HCT116 (cell line): ENCODE measurements at regions not wholly inside any gene's neighbourhood (a gene's known extent, or its start where the extent isn't known, plus 50 kb on each side); places are given as distances from the start of the nearest gene placed in this dataset.
"Not testable (repeated sequence)": the region's sequence is repeated elsewhere in the genome, so short reads cannot be mapped to it uniquely, and the experiment has no call there.

Experiments
- ATAC-seq: fragments of 200-7000 bp; cut with Tn5 transposase; 2 replicates; pipeline ENCODE4 v1.9.1; 2020; ENCODE audit warnings: mild to moderate bottlenecking, moderate library complexity
- BruUV-seq: library from RNA; stranded (reverse); fragments of 400-500 nt; replicated peaks from 2 replicates; lab custom pipeline; 2021; lab: Mats Ljungman, UMichigan
- CTCF ChIA-PET: fragments of 300-600 bp; sonication (Branson Sonifier 250); formaldehyde crosslinking; loops from one replicate; lab custom pipeline; 2021; ENCODE audit warnings: antibody characterized with exemption; lab: Charles Lee
- POLR2A ChIA-PET: fragments of 300-600, 350-600 bp; sonication (Branson Sonifier 250); formaldehyde crosslinking; loops from one replicate; lab custom pipeline; 2021; ENCODE audit warnings: antibody characterized with exemption; lab: Charles Lee
- RAD21 ChIA-PET, 2 experiments: fragments of 300-600 bp; sonication (Branson Sonifier 250); formaldehyde crosslinking; loops; one replicate each; lab custom pipeline; 2023; ENCODE audit warnings: low total read pairs in 2 of 2; ENCODE audit not compliant: uncharacterized antibody in 2 of 2, unreplicated experiment in 2 of 2, low non-redundant PET in 1 of 2; lab: Charles Lee
- DNase-seq: peaks from one replicate; pipeline ENCODE4 v3.0.0-alpha.2; 2010; ENCODE audit warnings: low read depth, low spot score
- H2AFZ ChIP-seq: fragments of 200-600 bp; shearing (Covaris generic), sonication (generic); 2 replicates; pipeline ENCODE4 v1.6.1; 2017; ENCODE audit warnings: low read depth, mixed run types, mixed read lengths, antibody characterized with exemption, low read length; ENCODE audit not compliant: poor library complexity, severe bottlenecking
- H3K27ac ChIP-seq: 2 replicates; pipeline ENCODE4 v1.5.1; 2012; ENCODE audit warnings: low read depth, low read length
- H3K27me3 ChIP-seq: fragments of 200-600 bp; sonication (generic); 2 replicates; pipeline ENCODE4 v1.6.1; 2016; ENCODE audit warnings: mixed run types, low read length, mixed read lengths; ENCODE audit not compliant: insufficient read depth
- H3K36me3 ChIP-seq, 2 experiments: fragments of 200-500 bp in 1 of 2; fragments of 200-600 bp in 1 of 2; sonication (Bioruptor generic) in 1 of 2; sonication (generic) in 1 of 2; 2 replicates each; pipeline versions ENCODE4 v1.5.1 to v1.6.1; 2014 to 2016; ENCODE audit warnings: low read length in 2 of 2, inconsistent platforms in 1 of 2, mixed read lengths in 1 of 2, mixed run types in 1 of 2; ENCODE audit not compliant: insufficient read depth in 2 of 2, control insufficient read depth in 1 of 2
- H3K4me1 ChIP-seq, 2 experiments: fragments of 200-600 bp in 1 of 2; sonication (generic) in 1 of 2; 2 replicates each; pipeline versions ENCODE4 v1.5.1 to v1.6.1; 2012 to 2017; ENCODE audit warnings: low read length in 2 of 2, inconsistent platforms in 1 of 2, mild to moderate bottlenecking in 1 of 2, mixed read lengths in 1 of 2, mixed run types in 1 of 2, moderate library complexity in 1 of 2; ENCODE audit not compliant: insufficient read depth in 2 of 2, control insufficient read depth in 1 of 2
- H3K4me2 ChIP-seq: fragments of 200-600 bp; sonication (generic); 2 replicates; pipeline ENCODE4 v1.6.1; 2017; ENCODE audit warnings: mixed run types, low read length, mixed read lengths
- H3K4me3 ChIP-seq, 2 experiments: fragments of 200-600 bp in 1 of 2; sonication (generic) in 1 of 2; replicated peaks in 1 of 2; 2 replicates each; pipeline ENCODE4 v1.5.1; 2011 to 2016; ENCODE audit warnings: low read length in 2 of 2, control low read depth in 1 of 2, low read depth in 1 of 2, mild to moderate bottlenecking in 1 of 2, mixed read lengths in 1 of 2, mixed run types in 1 of 2
- H3K79me2 ChIP-seq: fragments of 200-600 bp; sonication (generic); 2 replicates; pipeline ENCODE4 v1.6.1; 2017; ENCODE audit warnings: mild to moderate bottlenecking, mixed run types, low read length, moderate library complexity, mixed read lengths; ENCODE audit not compliant: insufficient read depth
- H3K9ac ChIP-seq: fragments of 200-600 bp; sonication (generic); 2 replicates; pipeline ENCODE4 v1.6.1; 2016; ENCODE audit warnings: low read length, mixed read lengths
- H3K9me2 ChIP-seq: fragments of 200-600 bp; sonication (generic), shearing (Covaris generic); 2 replicates; pipeline ENCODE4 v1.6.1; 2017; ENCODE audit warnings: mixed run types, mild to moderate bottlenecking, moderate library complexity; ENCODE audit not compliant: insufficient read depth
- H3K9me3 ChIP-seq, 2 experiments: fragments of 200-500 bp in 1 of 2; fragments of 200-600 bp in 1 of 2; sonication (Bioruptor generic) in 1 of 2; sonication (generic) in 1 of 2; 2 replicates each; pipeline ENCODE4 v1.6.1; 2014 to 2017; ENCODE audit warnings: low read length in 2 of 2, mixed read lengths in 2 of 2, inconsistent platforms in 1 of 2, low read depth in 1 of 2, mild to moderate bottlenecking in 1 of 2, mixed run types in 1 of 2, moderate library complexity in 1 of 2; ENCODE audit not compliant: control insufficient read depth in 1 of 2, insufficient read depth in 1 of 2
- H4K20me1 ChIP-seq: fragments of 200-600 bp; sonication (generic), shearing (Covaris generic); 2 replicates; pipeline ENCODE4 v1.6.1; 2017; ENCODE audit warnings: mixed run types, mild to moderate bottlenecking, moderate library complexity; ENCODE audit not compliant: insufficient read depth
- intact Hi-C: fragments of 100-400 bp; cut with micrococcal nuclease; formaldehyde crosslinking; loops from 2 replicates; pipeline ENCODE4 v1.10.0; 2022

GRCh38 chr18:15060279-15060880 is 312.4 kb downstream of the ANKRD30B start:
- intact Hi-C loops, H3K27ac ChIP-seq, H3K4me1 ChIP-seq, RAD21 ChIA-PET, ATAC-seq, DNase-seq, H2AFZ ChIP-seq, H4K20me1 ChIP-seq, H3K9me3 ChIP-seq, CTCF ChIA-PET, BruUV-seq, H3K9me2 ChIP-seq, H3K4me2 ChIP-seq, H3K36me3 ChIP-seq, H3K4me3 ChIP-seq, H3K9ac ChIP-seq, H3K79me2 ChIP-seq, POLR2A ChIA-PET, H3K27me3 ChIP-seq: not testable (repeated sequence)

GRCh38 chr18:15061289-15061896 is 313.4 kb downstream of the ANKRD30B start:
- CTCF ChIA-PET, H3K9me2 ChIP-seq, H3K79me2 ChIP-seq, ATAC-seq, H3K4me3 ChIP-seq, BruUV-seq, H3K27me3 ChIP-seq, H3K9ac ChIP-seq, H4K20me1 ChIP-seq, DNase-seq, H2AFZ ChIP-seq, H3K9me3 ChIP-seq, H3K4me1 ChIP-seq, intact Hi-C loops, H3K4me2 ChIP-seq, RAD21 ChIA-PET, H3K27ac ChIP-seq, H3K36me3 ChIP-seq, POLR2A ChIA-PET: not testable (repeated sequence)

- intact Hi-C loops, H4K20me1 ChIP-seq, H3K4me3 ChIP-seq, H2AFZ ChIP-seq, H3K9me3 ChIP-seq, H3K36me3 ChIP-seq, ATAC-seq, RAD21 ChIA-PET, POLR2A ChIA-PET, CTCF ChIA-PET, DNase-seq, H3K27me3 ChIP-seq, H3K9ac ChIP-seq, H3K9me2 ChIP-seq, BruUV-seq, H3K4me1 ChIP-seq, H3K79me2 ChIP-seq, H3K4me2 ChIP-seq, H3K27ac ChIP-seq: not testable (repeated sequence)
Measured at GRCh38 chr18:15066434-15066833, 318.5 kb downstream of the ANKRD30B start.

- RAD21 ChIA-PET, POLR2A ChIA-PET, H3K36me3 ChIP-seq, ATAC-seq, H3K27me3 ChIP-seq, H3K4me2 ChIP-seq, intact Hi-C loops, H2AFZ ChIP-seq, H3K9me3 ChIP-seq, DNase-seq, H4K20me1 ChIP-seq, H3K9me2 ChIP-seq, CTCF ChIA-PET, H3K9ac ChIP-seq, H3K27ac ChIP-seq, H3K79me2 ChIP-seq, H3K4me1 ChIP-seq, BruUV-seq, H3K4me3 ChIP-seq: not testable (repeated sequence)
Measured at GRCh38 chr18:15071311-15071710, 323.3 kb downstream of the ANKRD30B start.
